ENCODE measurements at regions not wholly inside any gene's neighbourhood (a gene's known extent, or its start where the extent isn't known, plus 50 kb on each side); places are given as distances from the start of the nearest gene placed in this dataset.

GRCh38 chr2:128474962-128475361 is 156.3 kb upstream of the HS6ST1 start (continued):
- no peak for TF ChIP-seq PRDM15 (CRISPR knock-in tag; IDR thresholded peaks at IDR 0.05)
- no peak for TF ChIP-seq FOXJ3 (CRISPR knock-in tag; IDR thresholded peaks at IDR 0.05; ENCODE audit: borderline replicate concordance)
- TF ChIP-seq RORB (CRISPR knock-in tag; IDR thresholded peaks at IDR 0.05) = no peak
- no peak for TF ChIP-seq FOXP4 (CRISPR knock-in tag; IDR thresholded peaks at IDR 0.05)
- TF ChIP-seq RELA (CRISPR knock-in tag; IDR thresholded peaks at IDR 0.05; ENCODE audit: borderline replicate concordance) = no peak

GRCh38 chr2:128475427-128476211 is 157.0 kb upstream of the HS6ST1 start:
- Mint-ChIP-seq H3K36me3 (peaks cover 2% of the 10 kb centered on the region), H3K9me3 (peaks cover 2% of the 10 kb centered on the region), H3K4me1 (peaks cover 4% of the 10 kb centered on the region), H3K4me3 (no peak overlapping the region), H3K27ac (no peak overlapping the region), H3K27me3 (ENCODE audit: low read depth) (no peaks in the 10 kb centered on the region; the same call in 1 of the 2 replicates)
- no peak for TF ChIP-seq NR1H2 (CRISPR knock-in tag; IDR thresholded peaks at IDR 0.05)
- TF ChIP-seq RORB (CRISPR knock-in tag; IDR thresholded peaks at IDR 0.05) = no peak
- TF ChIP-seq PREB (CRISPR knock-in tag; IDR thresholded peaks at IDR 0.05; ENCODE audit: borderline replicate concordance) = no peak
- no peak for TF ChIP-seq CREB1 (CRISPR knock-in tag; IDR thresholded peaks at IDR 0.05)
- no peak for TF ChIP-seq MXD4 (CRISPR knock-in tag; IDR thresholded peaks at IDR 0.05; ENCODE audit: borderline replicate concordance)
- no peak for TF ChIP-seq GRHL2 (CRISPR knock-in tag; IDR thresholded peaks at IDR 0.05; ENCODE audit: insufficient replicate concordance, severe bottlenecking)
- TF ChIP-seq HMGXB4 (CRISPR knock-in tag; IDR thresholded peaks at IDR 0.05) = no peak
- TF ChIP-seq SOX15 (CRISPR knock-in tag; IDR thresholded peaks at IDR 0.05) = no peak
- TF ChIP-seq USF2 (CRISPR knock-in tag; IDR thresholded peaks at IDR 0.05) = no peak
- TF ChIP-seq NR2C2 (CRISPR knock-in tag; IDR thresholded peaks at IDR 0.05) = no peak
- no peak for TF ChIP-seq FOXP1 (CRISPR knock-in tag; IDR thresholded peaks at IDR 0.05; ENCODE audit: borderline replicate concordance)
- no peak for TF ChIP-seq HMGA2 (CRISPR knock-in tag; IDR thresholded peaks at IDR 0.05)
- no peak for TF ChIP-seq FOXK1 (CRISPR knock-in tag; IDR thresholded peaks at IDR 0.05)
- TF ChIP-seq MYBL2 (CRISPR knock-in tag; IDR thresholded peaks at IDR 0.05) = no peak
- ChIA-PET POLR2A (no interaction called here), CTCF (no interaction called here)
- DNase-seq (ENCODE audit: low spot score) = no peak
- ATAC-seq = no peak
